ENCODE measurements at regions not wholly inside any gene's neighbourhood (a gene's known extent, or its start where the extent isn't known, plus 50 kb on each side); places are given as distances from the start of the nearest gene placed in this dataset.

DNA sequence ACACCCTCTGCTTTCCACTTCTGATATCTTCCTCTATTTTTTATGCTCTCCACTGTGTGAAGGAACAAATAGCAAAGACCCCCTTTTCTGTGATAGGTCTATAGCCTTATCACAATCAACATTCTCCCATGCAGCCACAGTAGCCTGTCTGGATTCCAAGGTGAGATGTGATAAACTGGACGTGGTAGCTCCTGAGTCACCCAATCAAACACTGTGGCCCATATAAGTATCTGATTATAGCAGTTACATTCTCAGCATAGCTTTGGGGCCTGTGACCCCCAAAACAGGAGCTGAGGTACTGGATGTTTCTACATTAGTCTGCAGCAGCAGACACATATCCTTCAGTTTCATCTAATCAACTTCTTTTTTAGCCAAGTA lies 172.7 kb upstream of the IGFBP7 start:
- no peak overlapping the region for H3K4me3 ChIP-seq (ENCODE audit: low read length)
- no peak for DNase-seq (ENCODE audit: low read depth)
- TF ChIP-seq, protein P1, sequence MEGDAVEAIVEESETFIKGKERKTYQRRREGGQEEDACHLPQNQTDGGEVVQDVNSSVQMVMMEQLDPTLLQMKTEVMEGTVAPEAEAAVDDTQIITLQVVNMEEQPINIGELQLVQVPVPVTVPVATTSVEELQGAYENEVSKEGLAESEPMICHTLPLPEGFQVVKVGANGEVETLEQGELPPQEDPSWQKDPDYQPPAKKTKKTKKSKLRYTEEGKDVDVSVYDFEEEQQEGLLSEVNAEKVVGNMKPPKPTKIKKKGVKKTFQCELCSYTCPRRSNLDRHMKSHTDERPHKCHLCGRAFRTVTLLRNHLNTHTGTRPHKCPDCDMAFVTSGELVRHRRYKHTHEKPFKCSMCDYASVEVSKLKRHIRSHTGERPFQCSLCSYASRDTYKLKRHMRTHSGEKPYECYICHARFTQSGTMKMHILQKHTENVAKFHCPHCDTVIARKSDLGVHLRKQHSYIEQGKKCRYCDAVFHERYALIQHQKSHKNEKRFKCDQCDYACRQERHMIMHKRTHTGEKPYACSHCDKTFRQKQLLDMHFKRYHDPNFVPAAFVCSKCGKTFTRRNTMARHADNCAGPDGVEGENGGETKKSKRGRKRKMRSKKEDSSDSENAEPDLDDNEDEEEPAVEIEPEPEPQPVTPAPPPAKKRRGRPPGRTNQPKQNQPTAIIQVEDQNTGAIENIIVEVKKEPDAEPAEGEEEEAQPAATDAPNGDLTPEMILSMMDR (conservative IDR thresholded peaks at IDR 0.05; ENCODE audit: low read depth, low read length) = no peak

- H3K4me3 ChIP-seq (ENCODE audit: low read length) = no peak overlapping the region
- TF ChIP-seq, protein P1 (conservative IDR thresholded peaks at IDR 0.05; ENCODE audit: low read depth, low read length) = no peak
- DNase-seq (ENCODE audit: low read depth) = no peak
These were observed 170.3 kb upstream of the IGFBP7 start for GRCh38 chr4:57280481-57280880.

- DNase-seq (ENCODE audit: low read depth) = no peak
- H3K4me3 ChIP-seq (ENCODE audit: low read length) = no peak overlapping the region
- TF ChIP-seq, protein P1 (conservative IDR thresholded peaks at IDR 0.05; ENCODE audit: low read depth, low read length) = no peak
These were observed 168.6 kb upstream of the IGFBP7 start for GRCh38 chr4:57278780-57279179.

GRCh38 chr4:57274082-57274481 lies 163.9 kb upstream of the IGFBP7 start:
- H3K4me3 ChIP-seq (ENCODE audit: low read length) = no peak overlapping the region
- TF ChIP-seq, protein P1 (conservative IDR thresholded peaks at IDR 0.05; ENCODE audit: low read depth, low read length) = no peak
- no peak for DNase-seq (ENCODE audit: low read depth)

DNA sequence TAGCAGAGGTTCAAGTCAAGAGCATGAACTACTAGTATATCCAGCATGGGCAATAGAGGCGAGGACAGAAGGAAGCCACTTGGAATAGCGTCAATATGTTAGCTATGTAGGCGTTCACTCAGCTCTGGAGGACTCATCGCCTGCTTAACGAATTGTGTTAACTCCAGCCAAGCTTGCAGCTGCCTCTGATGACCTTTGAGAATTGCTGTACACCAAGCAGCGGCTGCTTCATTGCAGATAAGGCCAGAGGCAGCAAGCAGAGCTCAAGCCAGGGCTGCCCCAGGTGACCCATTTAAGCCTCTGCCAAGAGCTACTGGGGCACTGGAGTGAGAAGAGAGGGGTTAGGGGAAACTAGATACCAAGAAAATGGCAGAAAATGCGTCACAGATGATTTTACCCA lies 160.2 kb upstream of the IGFBP7 start:
- TF ChIP-seq, protein P1 (conservative IDR thresholded peaks at IDR 0.05; ENCODE audit: low read depth, low read length) = no peak
- no peak overlapping the region for H3K4me3 ChIP-seq (ENCODE audit: low read length)
- DNase-seq (ENCODE audit: low read depth) = no peak

DNA sequence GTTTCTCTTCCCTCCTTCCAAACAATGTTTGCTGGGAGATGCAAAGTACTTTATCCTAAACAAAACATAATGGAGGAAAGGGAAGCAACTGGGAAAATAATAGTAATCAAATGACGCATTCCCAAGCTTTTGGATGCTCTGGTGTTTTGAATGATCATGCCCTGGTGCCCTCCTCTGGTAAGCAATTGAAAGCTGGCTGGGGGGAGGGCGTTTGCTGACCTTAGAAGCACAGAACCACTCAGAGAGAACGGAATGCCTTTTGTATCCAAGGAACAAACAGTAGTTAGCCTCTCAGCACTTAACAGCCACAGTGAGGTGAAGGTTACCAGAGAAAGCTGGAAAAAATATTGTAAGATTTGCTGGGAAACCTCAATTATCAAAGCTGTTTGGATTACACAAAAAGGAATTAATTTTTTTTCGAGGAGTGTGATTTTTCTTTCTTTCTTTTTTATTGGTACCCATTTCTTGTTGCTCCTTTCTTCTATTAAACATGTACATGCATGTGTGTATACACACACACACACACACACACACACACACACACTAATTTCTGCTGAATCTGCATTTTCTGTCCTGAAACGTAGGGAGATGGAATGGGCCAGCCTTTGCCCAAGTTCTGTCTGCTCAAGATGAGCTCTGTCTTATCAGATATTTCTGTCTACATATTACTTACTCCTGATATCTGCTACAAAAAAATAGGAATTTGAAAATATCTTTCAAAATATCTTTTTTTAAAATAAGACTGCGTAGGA lies 155.8 kb upstream of the IGFBP7 start:
- TF ChIP-seq, protein P1 (conservative IDR thresholded peaks at IDR 0.05; ENCODE audit: low read depth, low read length) = no peak
- H3K4me3 ChIP-seq (ENCODE audit: low read length) = no peak overlapping the region
- DNase-seq (ENCODE audit: low read depth) = no peak

GRCh38 chr4:57254754-57255153 lies 144.6 kb upstream of the IGFBP7 start:
- TF ChIP-seq, protein P1 (conservative IDR thresholded peaks at IDR 0.05; ENCODE audit: low read depth, low read length) = no peak

More at GRCh38 chr4:57254754-57255153, 144.6 kb upstream of the IGFBP7 start:
- no peak for DNase-seq (ENCODE audit: low read depth)
- H3K4me3 ChIP-seq (ENCODE audit: low read length) = no peak overlapping the region
